ENCODE measurements at regions not wholly inside any gene's neighbourhood (a gene's known extent, or its start where the extent isn't known, plus 50 kb on each side); places are given as distances from the start of the nearest gene placed in this dataset.
"Not testable (repeated sequence)": the region's sequence is repeated elsewhere in the genome, so short reads cannot be mapped to it uniquely, and the experiment has no call there.

- ATAC-seq (peak; percentile 24), DNase-seq (no peak)
- peaks cover 2% of the 10 kb centered on the region for H3K27me3 Mint-ChIP-seq
- intact Hi-C loops (cut with micrococcal nuclease) = loop anchor here (10.0 kb wide), 1 partner anchor 47 kb away; no protein-coding TSS in a partner anchor
- peaks cover 5% of the 10 kb centered on the region for H3K9me3 Mint-ChIP-seq
- H3K36me3 Mint-ChIP-seq (ENCODE audit: low read depth) = peaks cover 3% of the 10 kb centered on the region
- H3K4me3 Mint-ChIP-seq = no peak overlapping the region
- ChIA-PET CTCF (no interaction called here), POLR2A (no interaction called here)
- no peak overlapping the region for H3K27ac Mint-ChIP-seq
- TF ChIP-seq, protein P1, sequence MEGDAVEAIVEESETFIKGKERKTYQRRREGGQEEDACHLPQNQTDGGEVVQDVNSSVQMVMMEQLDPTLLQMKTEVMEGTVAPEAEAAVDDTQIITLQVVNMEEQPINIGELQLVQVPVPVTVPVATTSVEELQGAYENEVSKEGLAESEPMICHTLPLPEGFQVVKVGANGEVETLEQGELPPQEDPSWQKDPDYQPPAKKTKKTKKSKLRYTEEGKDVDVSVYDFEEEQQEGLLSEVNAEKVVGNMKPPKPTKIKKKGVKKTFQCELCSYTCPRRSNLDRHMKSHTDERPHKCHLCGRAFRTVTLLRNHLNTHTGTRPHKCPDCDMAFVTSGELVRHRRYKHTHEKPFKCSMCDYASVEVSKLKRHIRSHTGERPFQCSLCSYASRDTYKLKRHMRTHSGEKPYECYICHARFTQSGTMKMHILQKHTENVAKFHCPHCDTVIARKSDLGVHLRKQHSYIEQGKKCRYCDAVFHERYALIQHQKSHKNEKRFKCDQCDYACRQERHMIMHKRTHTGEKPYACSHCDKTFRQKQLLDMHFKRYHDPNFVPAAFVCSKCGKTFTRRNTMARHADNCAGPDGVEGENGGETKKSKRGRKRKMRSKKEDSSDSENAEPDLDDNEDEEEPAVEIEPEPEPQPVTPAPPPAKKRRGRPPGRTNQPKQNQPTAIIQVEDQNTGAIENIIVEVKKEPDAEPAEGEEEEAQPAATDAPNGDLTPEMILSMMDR (IDR thresholded peaks at IDR 0.05) = no peak
- H3K4me1 Mint-ChIP-seq (ENCODE audit: low read depth) = peaks cover 23% of the 10 kb centered on the region
Observed at GRCh38 chr1:121471523-121471922, 286.7 kb downstream of the SRGAP2C start.

GRCh38 chr1:121472017-121472416 lies 287.2 kb downstream of the SRGAP2C start:
- DNase-seq (no peak), ATAC-seq (no peak)
- ChIA-PET CTCF (no interaction called here), POLR2A (no interaction called here)
- TF ChIP-seq, protein P1 (IDR thresholded peaks at IDR 0.05) = no peak
- H3K36me3 Mint-ChIP-seq (ENCODE audit: low read depth) = peaks cover 5% of the 10 kb centered on the region
- H3K9me3 Mint-ChIP-seq = peaks cover 7% of the 10 kb centered on the region
- no peak overlapping the region for H3K27ac Mint-ChIP-seq
- no peak overlapping the region for H3K4me3 Mint-ChIP-seq
- H3K27me3 Mint-ChIP-seq = peaks cover 3% of the 10 kb centered on the region
- peaks cover 23% of the 10 kb centered on the region for H3K4me1 Mint-ChIP-seq (ENCODE audit: low read depth)
- intact Hi-C loops (cut with micrococcal nuclease) = loop anchor here (10.0 kb wide), 1 partner anchor 47 kb away; no protein-coding TSS in a partner anchor

GRCh38 chr1:121483234-121483633 lies 298.5 kb downstream of the SRGAP2C start:
- peaks cover 23% of the 10 kb centered on the region for H3K36me3 Mint-ChIP-seq (ENCODE audit: low read depth)
- intact Hi-C loops (cut with micrococcal nuclease) = no loop called here
- DNase-seq = no peak
- H3K9me3 Mint-ChIP-seq = peaks cover 20% of the 10 kb centered on the region
- peaks cover 28% of the 10 kb centered on the region for H3K4me1 Mint-ChIP-seq (ENCODE audit: low read depth)
- H3K27ac Mint-ChIP-seq = peak overlapping the region; percentile 93
- H3K4me3 Mint-ChIP-seq = no peak overlapping the region
- POLR2A ChIA-PET = interaction anchor here (0.7 kb wide), 1 partner anchor 66 kb away, joined by 3 read pairs; no protein-coding TSS in a partner anchor
- CTCF ChIA-PET = no interaction called here
- no peak for ATAC-seq
- H3K27me3 Mint-ChIP-seq = no peaks in the 10 kb centered on the region
- TF ChIP-seq, protein P1 (IDR thresholded peaks at IDR 0.05) = no peak

DNA sequence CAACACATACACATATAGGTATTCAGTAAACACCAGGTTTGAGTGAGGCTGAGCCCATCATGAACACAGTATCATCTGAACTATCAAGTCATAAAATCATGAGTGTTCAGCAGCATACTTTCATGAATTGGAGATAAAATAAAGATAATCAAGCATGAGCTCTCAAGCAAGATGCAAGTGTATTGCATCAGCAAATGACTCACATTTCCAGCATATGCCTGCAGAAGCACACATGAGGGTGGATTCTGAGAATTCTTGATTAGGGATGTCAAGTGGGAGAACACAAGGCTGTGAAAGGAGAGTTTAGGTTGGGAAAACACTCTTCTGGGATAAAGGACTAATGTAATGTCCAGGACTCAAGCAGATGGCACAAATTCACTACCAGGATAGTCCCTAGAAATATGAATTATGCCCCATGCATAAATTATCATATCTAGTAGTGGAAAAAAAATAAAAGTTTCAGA lies 299.2 kb downstream of the SRGAP2C start:
- Mint-ChIP-seq H3K27me3 (no peaks in the 10 kb centered on the region), H3K4me3 (no peak overlapping the region), H3K36me3 (ENCODE audit: low read depth) (peaks cover 21% of the 10 kb centered on the region), H3K4me1 (ENCODE audit: low read depth) (peaks cover 27% of the 10 kb centered on the region), H3K9me3 (peaks cover 20% of the 10 kb centered on the region), H3K27ac (peak overlapping the region; percentile 93)
- peak; percentile 69 for ATAC-seq
- ChIA-PET POLR2A (interaction anchor here (0.7 kb wide), 1 partner anchor 65 kb away, joined by 3 read pairs; no protein-coding TSS in a partner anchor), CTCF (no interaction called here)
- intact Hi-C loops (cut with micrococcal nuclease) = no loop called here
- TF ChIP-seq, protein P1 (IDR thresholded peaks at IDR 0.05) = no peak
- DNase-seq = peak; percentile 22

DNA sequence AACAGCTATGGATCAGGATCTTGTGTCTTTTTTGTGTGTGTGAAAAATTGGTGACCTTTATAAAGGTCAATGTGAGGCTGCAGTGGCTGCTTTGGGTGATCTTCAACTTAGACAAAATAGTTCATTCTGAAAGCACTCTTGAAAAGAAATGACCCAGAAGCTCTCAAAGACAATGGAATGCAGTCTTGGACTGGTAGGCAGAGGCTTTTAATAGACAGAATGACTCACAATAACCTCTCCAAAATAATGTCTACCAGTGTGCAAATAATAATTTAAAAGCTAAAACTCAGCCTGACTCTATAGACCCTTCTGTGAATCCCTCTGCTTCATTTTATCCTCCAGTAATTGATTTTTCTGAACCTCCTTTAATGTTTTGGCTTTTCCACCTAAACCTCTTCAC lies 310.0 kb downstream of the SRGAP2C start:
- H3K4me3 Mint-ChIP-seq, DNase-seq: not testable (repeated sequence)

DNA sequence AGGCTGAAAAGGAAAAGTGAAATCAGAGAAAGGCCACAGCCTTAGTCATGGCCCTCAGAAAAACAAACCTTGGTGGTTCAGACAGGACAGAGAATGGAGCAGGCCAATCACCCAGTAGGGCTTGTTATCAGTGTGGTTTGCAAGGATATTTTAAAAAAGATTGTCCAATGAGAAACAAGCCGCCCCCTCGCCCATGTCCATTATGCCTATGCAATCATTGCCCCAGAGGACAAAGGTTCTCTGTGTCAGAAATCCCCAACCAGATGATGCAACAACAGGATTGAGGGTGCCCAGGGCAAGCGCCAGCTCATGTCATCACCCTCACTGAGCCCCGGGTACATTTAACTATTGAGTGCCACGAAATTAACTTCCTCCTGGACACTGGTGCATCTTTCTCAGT lies 326.7 kb downstream of the SRGAP2C start:
- Mint-ChIP-seq H3K9me3 (peaks cover 42% of the 10 kb centered on the region), H3K36me3 (ENCODE audit: low read depth) (peaks cover 35% of the 10 kb centered on the region), H3K27ac (peak overlapping the region; percentile 82), H3K4me1 (ENCODE audit: low read depth) (peaks cover 37% of the 10 kb centered on the region)
- H3K27me3 Mint-ChIP-seq; H3K4me3 Mint-ChIP-seq; intact Hi-C loops (cut with micrococcal nuclease); CTCF ChIA-PET; POLR2A ChIA-PET: not testable (repeated sequence)
- peak; percentile 45 for ATAC-seq
- DNase-seq = peak; percentile 83

More for the DNA sequence above, 310.0 kb downstream of the SRGAP2C start:
- POLR2A ChIA-PET; H3K27ac Mint-ChIP-seq; ATAC-seq; H3K27me3 Mint-ChIP-seq; H3K9me3 Mint-ChIP-seq; intact Hi-C loops (cut with micrococcal nuclease); H3K4me1 Mint-ChIP-seq (ENCODE audit: low read depth); H3K36me3 Mint-ChIP-seq (ENCODE audit: low read depth): not testable (repeated sequence)
- CTCF ChIA-PET = interaction anchor here (1.5 kb wide), 1 partner anchor 25 kb away, joined by 3 read pairs; no protein-coding TSS in a partner anchor

DNA sequence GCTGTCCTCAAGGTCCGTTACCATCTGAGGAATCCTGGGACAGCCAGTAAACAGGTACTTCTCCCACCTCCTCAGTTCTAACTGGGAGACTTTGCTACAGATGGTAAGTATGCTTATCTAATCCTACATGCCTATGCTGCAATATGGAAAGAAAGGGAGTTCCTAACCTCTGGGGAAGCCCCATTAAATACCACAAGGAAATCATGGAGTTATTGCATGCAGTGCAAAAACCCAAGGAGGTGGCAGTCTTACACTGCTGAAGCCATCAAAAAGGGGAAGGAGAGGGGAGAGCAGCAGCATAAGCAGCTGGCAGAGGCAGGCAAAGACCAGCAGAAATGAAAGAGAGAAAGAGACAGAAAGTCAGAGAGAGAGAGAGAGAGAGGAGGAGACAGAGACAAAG lies 327.1 kb downstream of the SRGAP2C start:
- Mint-ChIP-seq H3K27ac (peak overlapping the region; percentile 82), H3K4me1 (ENCODE audit: low read depth) (peaks cover 39% of the 10 kb centered on the region), H3K9me3 (peaks cover 41% of the 10 kb centered on the region), H3K36me3 (ENCODE audit: low read depth) (peaks cover 35% of the 10 kb centered on the region)
- H3K4me3 Mint-ChIP-seq; POLR2A ChIA-PET; ATAC-seq; DNase-seq; intact Hi-C loops (cut with micrococcal nuclease); H3K27me3 Mint-ChIP-seq; CTCF ChIA-PET: not testable (repeated sequence)
